Endothelial cell of umbilical vein (primary cell): ENCODE measurements at regions not wholly inside any gene's neighbourhood (a gene's known extent, or its start where the extent isn't known, plus 50 kb on each side); places are given as distances from the start of the nearest gene placed in this dataset.

ENCODE experiments used
- CTCF ChIP-seq, 2 donors: IDR thresholded peaks; 1 replicate in 1 of 2; 2 replicates in 1 of 2; pipeline ENCODE4 v1.5.1; 2011; ENCODE audit warnings: low read length in 2 of 2, mild to moderate bottlenecking in 2 of 2, moderate library complexity in 2 of 2, control low read depth in 1 of 2, inconsistent platforms in 1 of 2, low read depth in 1 of 2; ENCODE audit not compliant: insufficient read depth in 1 of 2; ENCODE audit errors: extremely low read depth in 1 of 2
- EZH2 ChIP-seq: IDR thresholded peaks from 2 replicates; pipeline ENCODE4 v1.6.1; 2012; ENCODE audit warnings: borderline replicate concordance, low read depth, mild to moderate bottlenecking, moderate library complexity, low read length, inconsistent platforms; ENCODE audit not compliant: severe bottlenecking
- FOS ChIP-seq: IDR thresholded peaks from 2 replicates; pipeline ENCODE4 v1.6.1; 2011; ENCODE audit warnings: mild to moderate bottlenecking, low read length, moderate library complexity, borderline replicate concordance; ENCODE audit not compliant: insufficient read depth
- MAX ChIP-seq: IDR thresholded peaks from 2 replicates; pipeline ENCODE4 v1.6.1; 2011; ENCODE audit not compliant: insufficient read depth, insufficient read length
- MYC ChIP-seq: IDR thresholded peaks from one replicate; pipeline ENCODE4 v1.6.1; 2011; ENCODE audit warnings: mild to moderate bottlenecking, low read depth, low read length
- POLR2A ChIP-seq: IDR thresholded peaks from 2 replicates; pipeline ENCODE4 v1.6.1; 2012; ENCODE audit warnings: low read depth, mild to moderate bottlenecking, control low read depth, low read length
- POLR2AphosphoS5 ChIP-seq: IDR thresholded peaks from 2 replicates; pipeline ENCODE4 v1.6.1; 2012; ENCODE audit warnings: low read depth, mild to moderate bottlenecking, control low read depth, low read length, moderate library complexity; ENCODE audit not compliant: insufficient read depth

- TF ChIP-seq FOS (no peak), CTCF (IDR thresholded peaks at IDR 0.05; ENCODE audit: extremely low read depth in 1 of 2, insufficient read depth in 1 of 2, low read depth in 1 of 2, low read length in 2 of 2) (no peak), POLR2A (no peak), POLR2AphosphoS5 (no peak), MAX (no peak), MYC (no peak), EZH2 (no peak)
These were observed 825.6 kb downstream of the SLITRK6 start for GRCh38 chr13:84973661-84974060.
